ENCODE measurements at regions not wholly inside any gene's neighbourhood (a gene's known extent, or its start where the extent isn't known, plus 50 kb on each side); places are given as distances from the start of the nearest gene placed in this dataset.

- Histone ChIP-seq H3K4me1 (ENCODE audit: control insufficient read depth, insufficient read depth, low read length, poor library complexity, severe bottlenecking) (peaks cover 3% of the 10 kb centered on the region), H3K36me3 (ENCODE audit: control insufficient read depth, insufficient read depth, low read length) (no peaks in the 10 kb centered on the region), H3K27ac (ENCODE audit: insufficient read depth, low read length, poor library complexity, severe bottlenecking) (no peak overlapping the region), H3K4me3 (ENCODE audit: insufficient read depth, low read depth, low read length, poor library complexity, severe bottlenecking) (no peak overlapping the region), H3K9me3 (ENCODE audit: control insufficient read depth, low read length) (no peaks in the 10 kb centered on the region), H3K27me3 (replicated peaks; ENCODE audit: control insufficient read depth, insufficient read depth, low read length, poor library complexity, severe bottlenecking) (no peaks in the 10 kb centered on the region)
- DNase-seq, result no peak
Observed at GRCh38 chr1:55359611-55360010, 144.4 kb upstream of the USP24 start.

- H3K27me3 ChIP-seq (replicated peaks; ENCODE audit: control insufficient read depth, insufficient read depth, low read length, poor library complexity, severe bottlenecking), result no peaks in the 10 kb centered on the region
- H3K36me3 ChIP-seq (ENCODE audit: control insufficient read depth, insufficient read depth, low read length), result no peaks in the 10 kb centered on the region
- H3K4me3 ChIP-seq (ENCODE audit: insufficient read depth, low read depth, low read length, poor library complexity, severe bottlenecking), result no peak overlapping the region
- H3K27ac ChIP-seq (ENCODE audit: insufficient read depth, low read length, poor library complexity, severe bottlenecking), result no peak overlapping the region
- H3K9me3 ChIP-seq (ENCODE audit: control insufficient read depth, low read length), result no peaks in the 10 kb centered on the region
- H3K4me1 ChIP-seq (ENCODE audit: control insufficient read depth, insufficient read depth, low read length, poor library complexity, severe bottlenecking), result peaks cover 3% of the 10 kb centered on the region
- DNase-seq, result no peak
Observed at GRCh38 chr1:55358581-55358980, 143.4 kb upstream of the USP24 start.

GRCh38 chr1:55355549-55355948 lies 140.4 kb upstream of the USP24 start:
- no peaks in the 10 kb centered on the region for H3K27me3 ChIP-seq (replicated peaks; ENCODE audit: control insufficient read depth, insufficient read depth, low read length, poor library complexity, severe bottlenecking)
- no peak for DNase-seq

GRCh38 chr1:55353707-55354620 lies 138.8 kb upstream of the USP24 start:
- DNase-seq, result no peak
- Histone ChIP-seq H3K4me1 (ENCODE audit: control insufficient read depth, insufficient read depth, low read length, poor library complexity, severe bottlenecking) (no peaks in the 10 kb centered on the region), H3K4me3 (ENCODE audit: insufficient read depth, low read depth, low read length, poor library complexity, severe bottlenecking) (no peak overlapping the region), H3K36me3 (ENCODE audit: control insufficient read depth, insufficient read depth, low read length) (no peaks in the 10 kb centered on the region), H3K9me3 (ENCODE audit: control insufficient read depth, low read length) (no peaks in the 10 kb centered on the region), H3K27me3 (replicated peaks; ENCODE audit: control insufficient read depth, insufficient read depth, low read length, poor library complexity, severe bottlenecking) (no peaks in the 10 kb centered on the region), H3K27ac (ENCODE audit: insufficient read depth, low read length, poor library complexity, severe bottlenecking) (no peak overlapping the region)

More at GRCh38 chr1:55355549-55355948, 140.4 kb upstream of the USP24 start:
- Histone ChIP-seq H3K4me1 (ENCODE audit: control insufficient read depth, insufficient read depth, low read length, poor library complexity, severe bottlenecking) (no peaks in the 10 kb centered on the region), H3K27ac (ENCODE audit: insufficient read depth, low read length, poor library complexity, severe bottlenecking) (no peak overlapping the region), H3K9me3 (ENCODE audit: control insufficient read depth, low read length) (no peaks in the 10 kb centered on the region), H3K36me3 (ENCODE audit: control insufficient read depth, insufficient read depth, low read length) (no peaks in the 10 kb centered on the region), H3K4me3 (ENCODE audit: insufficient read depth, low read depth, low read length, poor library complexity, severe bottlenecking) (no peak overlapping the region)

- H3K27ac ChIP-seq (ENCODE audit: insufficient read depth, low read length, poor library complexity, severe bottlenecking), result no peak overlapping the region
- no peaks in the 10 kb centered on the region for H3K36me3 ChIP-seq (ENCODE audit: control insufficient read depth, insufficient read depth, low read length)
- DNase-seq, result no peak
- H3K4me3 ChIP-seq (ENCODE audit: insufficient read depth, low read depth, low read length, poor library complexity, severe bottlenecking), result no peak overlapping the region
- H3K4me1 ChIP-seq (ENCODE audit: control insufficient read depth, insufficient read depth, low read length, poor library complexity, severe bottlenecking), result no peaks in the 10 kb centered on the region
- no peaks in the 10 kb centered on the region for H3K9me3 ChIP-seq (ENCODE audit: control insufficient read depth, low read length)
- no peaks in the 10 kb centered on the region for H3K27me3 ChIP-seq (replicated peaks; ENCODE audit: control insufficient read depth, insufficient read depth, low read length, poor library complexity, severe bottlenecking)
Observed at GRCh38 chr1:55352811-55353180, 137.6 kb upstream of the USP24 start.

GRCh38 chr1:55352080-55352810 lies 137.1 kb upstream of the USP24 start:
- Histone ChIP-seq H3K27ac (ENCODE audit: insufficient read depth, low read length, poor library complexity, severe bottlenecking) (no peak overlapping the region), H3K27me3 (replicated peaks; ENCODE audit: control insufficient read depth, insufficient read depth, low read length, poor library complexity, severe bottlenecking) (no peaks in the 10 kb centered on the region), H3K9me3 (ENCODE audit: control insufficient read depth, low read length) (no peaks in the 10 kb centered on the region), H3K4me3 (ENCODE audit: insufficient read depth, low read depth, low read length, poor library complexity, severe bottlenecking) (no peak overlapping the region), H3K4me1 (ENCODE audit: control insufficient read depth, insufficient read depth, low read length, poor library complexity, severe bottlenecking) (no peaks in the 10 kb centered on the region), H3K36me3 (ENCODE audit: control insufficient read depth, insufficient read depth, low read length) (no peaks in the 10 kb centered on the region)
- DNase-seq, result no peak

- no peaks in the 10 kb centered on the region for H3K27me3 ChIP-seq (replicated peaks; ENCODE audit: control insufficient read depth, insufficient read depth, low read length, poor library complexity, severe bottlenecking)
- no peak for DNase-seq
- H3K9me3 ChIP-seq (ENCODE audit: control insufficient read depth, low read length), result no peaks in the 10 kb centered on the region
- H3K36me3 ChIP-seq (ENCODE audit: control insufficient read depth, insufficient read depth, low read length), result no peaks in the 10 kb centered on the region
- no peak overlapping the region for H3K4me3 ChIP-seq (ENCODE audit: insufficient read depth, low read depth, low read length, poor library complexity, severe bottlenecking)
- H3K4me1 ChIP-seq (ENCODE audit: control insufficient read depth, insufficient read depth, low read length, poor library complexity, severe bottlenecking), result no peaks in the 10 kb centered on the region
- H3K27ac ChIP-seq (ENCODE audit: insufficient read depth, low read length, poor library complexity, severe bottlenecking), result no peak overlapping the region
Observed at GRCh38 chr1:55348356-55348755, 133.2 kb upstream of the USP24 start.

- Histone ChIP-seq H3K4me1 (ENCODE audit: control insufficient read depth, insufficient read depth, low read length, poor library complexity, severe bottlenecking) (no peaks in the 10 kb centered on the region), H3K36me3 (ENCODE audit: control insufficient read depth, insufficient read depth, low read length) (no peaks in the 10 kb centered on the region), H3K27ac (ENCODE audit: insufficient read depth, low read length, poor library complexity, severe bottlenecking) (no peak overlapping the region), H3K9me3 (ENCODE audit: control insufficient read depth, low read length) (no peaks in the 10 kb centered on the region), H3K27me3 (replicated peaks; ENCODE audit: control insufficient read depth, insufficient read depth, low read length, poor library complexity, severe bottlenecking) (no peaks in the 10 kb centered on the region), H3K4me3 (ENCODE audit: insufficient read depth, low read depth, low read length, poor library complexity, severe bottlenecking) (no peak overlapping the region)
- no peak for DNase-seq
Observed at GRCh38 chr1:55347866-55348265, 132.7 kb upstream of the USP24 start.

- H3K36me3 ChIP-seq (ENCODE audit: control insufficient read depth, insufficient read depth, low read length), result no peaks in the 10 kb centered on the region
- no peaks in the 10 kb centered on the region for H3K27me3 ChIP-seq (replicated peaks; ENCODE audit: control insufficient read depth, insufficient read depth, low read length, poor library complexity, severe bottlenecking)
- no peaks in the 10 kb centered on the region for H3K9me3 ChIP-seq (ENCODE audit: control insufficient read depth, low read length)
- H3K27ac ChIP-seq (ENCODE audit: insufficient read depth, low read length, poor library complexity, severe bottlenecking), result no peak overlapping the region
- H3K4me1 ChIP-seq (ENCODE audit: control insufficient read depth, insufficient read depth, low read length, poor library complexity, severe bottlenecking), result no peaks in the 10 kb centered on the region
- DNase-seq, result no peak
- no peak overlapping the region for H3K4me3 ChIP-seq (ENCODE audit: insufficient read depth, low read depth, low read length, poor library complexity, severe bottlenecking)
Observed at GRCh38 chr1:55347041-55347440, 131.9 kb upstream of the USP24 start.

GRCh38 chr1:55346586-55346985 lies 131.4 kb upstream of the USP24 start:
- Histone ChIP-seq H3K4me1 (ENCODE audit: control insufficient read depth, insufficient read depth, low read length, poor library complexity, severe bottlenecking) (no peaks in the 10 kb centered on the region), H3K36me3 (ENCODE audit: control insufficient read depth, insufficient read depth, low read length) (no peaks in the 10 kb centered on the region)
- no peak for DNase-seq

More at GRCh38 chr1:55346586-55346985, 131.4 kb upstream of the USP24 start:
- H3K9me3 ChIP-seq (ENCODE audit: control insufficient read depth, low read length), result no peaks in the 10 kb centered on the region
- H3K4me3 ChIP-seq (ENCODE audit: insufficient read depth, low read depth, low read length, poor library complexity, severe bottlenecking), result no peak overlapping the region
- no peak overlapping the region for H3K27ac ChIP-seq (ENCODE audit: insufficient read depth, low read length, poor library complexity, severe bottlenecking)
- no peaks in the 10 kb centered on the region for H3K27me3 ChIP-seq (replicated peaks; ENCODE audit: control insufficient read depth, insufficient read depth, low read length, poor library complexity, severe bottlenecking)
